PC-9 (cell line): ENCODE measurements at regions not wholly inside any gene's neighbourhood (a gene's known extent, or its start where the extent isn't known, plus 50 kb on each side); places are given as distances from the start of the nearest gene placed in this dataset.

ENCODE experiments used
- BruUV-seq: library from RNA; stranded (reverse); fragments of 400-500 nt; replicated peaks from 2 replicates; lab custom pipeline; 2021; lab: Mats Ljungman, UMichigan
- CTCF ChIA-PET: fragments of 300-600 bp; sonication (Branson Sonifier 250); formaldehyde crosslinking; loops from one replicate; lab custom pipeline; 2022; ENCODE audit warnings: antibody characterized with exemption; lab: Charles Lee
- POLR2A ChIA-PET: fragments of 300-600 bp; sonication (Branson Sonifier 250); formaldehyde crosslinking; loops from one replicate; lab custom pipeline; 2022; ENCODE audit warnings: antibody characterized with exemption; ENCODE audit not compliant: unreplicated experiment; lab: Charles Lee
- DNase-seq, 2 experiments: peaks; one replicate each; pipeline versions ENCODE4 v3.0.0 to v3.0.0-alpha.2; 2015 to 2022; ENCODE audit warnings: mixed read lengths in 1 of 2
- H2AFZ ChIP-seq: fragments of 200-600 bp; sonication (generic); 2 replicates; pipeline ENCODE4 v1.8.1; 2017; ENCODE audit warnings: antibody characterized with exemption
- H3F3A ChIP-seq: fragments of 200-600 bp; sonication (generic); 2 replicates; pipeline ENCODE4 v1.8.1; 2017; ENCODE audit warnings: antibody characterized with exemption, mild to moderate bottlenecking, low read depth; ENCODE audit not compliant: insufficient read depth
- H3K27ac ChIP-seq: fragments of 200-600 bp; sonication (generic); 2 replicates; pipeline ENCODE4 v1.6.1; 2016; ENCODE audit warnings: mixed run types
- H3K27me3 ChIP-seq: fragments of 200-600 bp; sonication (generic); 2 replicates; pipeline ENCODE4 v1.6.1; 2016; ENCODE audit warnings: low read depth, mixed run types; ENCODE audit not compliant: insufficient read depth
- H3K36me3 ChIP-seq: fragments of 200-600 bp; sonication (generic); 2 replicates; pipeline ENCODE4 v1.6.1; 2016; ENCODE audit warnings: low read depth, mixed run types
- H3K4me1 ChIP-seq: fragments of 200-600 bp; sonication (generic); replicated peaks from 2 replicates; pipeline ENCODE4 v1.6.1; 2016; ENCODE audit warnings: mixed run types; ENCODE audit not compliant: insufficient read depth
- H3K4me2 ChIP-seq: fragments of 200-600 bp; sonication (generic); 2 replicates; pipeline ENCODE4 v1.6.1; 2017; ENCODE audit warnings: mixed run types
- H3K4me3 ChIP-seq: fragments of 200-600 bp; sonication (generic); 2 replicates; pipeline ENCODE4 v1.6.1; 2016; ENCODE audit warnings: mixed run types
- H3K79me2 ChIP-seq: fragments of 200-600 bp; sonication (generic); 2 replicates; pipeline ENCODE4 v1.6.1; 2017; ENCODE audit warnings: low read depth, mixed run types
- H3K9me2 ChIP-seq: fragments of 200-600 bp; sonication (generic); 2 replicates; pipeline ENCODE4 v1.8.1; 2017; ENCODE audit warnings: mild to moderate bottlenecking; ENCODE audit not compliant: insufficient read depth
- H3K9me3 ChIP-seq: fragments of 200-600 bp; sonication (generic); 2 replicates; pipeline ENCODE4 v1.8.1; 2016; ENCODE audit warnings: low read depth; ENCODE audit not compliant: insufficient read depth
- H4K20me1 ChIP-seq: fragments of 200-600 bp; sonication (generic); 2 replicates; pipeline ENCODE4 v1.8.1; 2017; ENCODE audit not compliant: insufficient read depth
- EZH2 ChIP-seq: fragments of 200-600 bp; sonication (generic); IDR thresholded peaks from 2 replicates; pipeline ENCODE4 v1.8.0; 2017; ENCODE audit warnings: antibody characterized with exemption, low read depth
- intact Hi-C: fragments of 100-400 bp; cut with micrococcal nuclease; formaldehyde crosslinking; loops from one replicate; pipeline ENCODE4 v1.10.0; 2022; ENCODE audit not compliant: unreplicated experiment
- TF ChIP-seq, protein P1 (sequence below): fragments of 200-600 bp; sonication (generic); conservative IDR thresholded peaks from 2 replicates; pipeline ENCODE4 v1.6.1; 2017; ENCODE audit warnings: mixed run types, antibody characterized with exemption, mild to moderate bottlenecking, moderate library complexity

DNA sequence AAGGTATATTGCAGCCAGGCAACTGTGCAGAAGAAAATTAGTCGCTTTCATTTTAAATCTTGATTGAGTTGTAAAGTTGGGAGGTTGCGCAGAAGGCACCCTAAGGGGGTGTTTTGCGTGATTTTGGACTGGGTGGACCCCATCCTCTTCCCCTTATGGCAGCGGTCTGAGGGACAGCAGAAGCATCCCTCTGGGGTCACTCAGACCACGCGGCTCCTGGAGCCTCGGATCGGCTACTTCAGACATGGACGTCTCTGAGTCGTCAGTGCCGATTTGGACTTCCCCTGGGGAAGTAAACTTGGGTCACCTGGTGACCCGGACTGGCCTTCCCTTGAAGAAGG, 639.0 kb upstream of the DPP6 start:
- DNase-seq = no peak
- Histone ChIP-seq H3K4me3 (no peak overlapping the region), H3K9me2 (no peaks in the 10 kb centered on the region), H3K9me3 (no peaks in the 10 kb centered on the region), H2AFZ (no peak overlapping the region), H3K27me3 (peaks cover 56% of the 10 kb centered on the region), H4K20me1 (no peaks in the 10 kb centered on the region), H3K27ac (no peak overlapping the region), H3K4me2 (no peak overlapping the region), H3K4me1 (no peaks in the 10 kb centered on the region), H3K79me2 (no peaks in the 10 kb centered on the region), H3K36me3 (no peaks in the 10 kb centered on the region), H3F3A (no peaks in the 10 kb centered on the region)
- intact Hi-C loops = no loop called here
- ChIA-PET CTCF (no interaction called here), POLR2A (no interaction called here)
- TF ChIP-seq, protein P1, sequence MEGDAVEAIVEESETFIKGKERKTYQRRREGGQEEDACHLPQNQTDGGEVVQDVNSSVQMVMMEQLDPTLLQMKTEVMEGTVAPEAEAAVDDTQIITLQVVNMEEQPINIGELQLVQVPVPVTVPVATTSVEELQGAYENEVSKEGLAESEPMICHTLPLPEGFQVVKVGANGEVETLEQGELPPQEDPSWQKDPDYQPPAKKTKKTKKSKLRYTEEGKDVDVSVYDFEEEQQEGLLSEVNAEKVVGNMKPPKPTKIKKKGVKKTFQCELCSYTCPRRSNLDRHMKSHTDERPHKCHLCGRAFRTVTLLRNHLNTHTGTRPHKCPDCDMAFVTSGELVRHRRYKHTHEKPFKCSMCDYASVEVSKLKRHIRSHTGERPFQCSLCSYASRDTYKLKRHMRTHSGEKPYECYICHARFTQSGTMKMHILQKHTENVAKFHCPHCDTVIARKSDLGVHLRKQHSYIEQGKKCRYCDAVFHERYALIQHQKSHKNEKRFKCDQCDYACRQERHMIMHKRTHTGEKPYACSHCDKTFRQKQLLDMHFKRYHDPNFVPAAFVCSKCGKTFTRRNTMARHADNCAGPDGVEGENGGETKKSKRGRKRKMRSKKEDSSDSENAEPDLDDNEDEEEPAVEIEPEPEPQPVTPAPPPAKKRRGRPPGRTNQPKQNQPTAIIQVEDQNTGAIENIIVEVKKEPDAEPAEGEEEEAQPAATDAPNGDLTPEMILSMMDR = no peak
- no peak for TF ChIP-seq EZH2
- no TSS peak for BruUV-seq

DNA sequence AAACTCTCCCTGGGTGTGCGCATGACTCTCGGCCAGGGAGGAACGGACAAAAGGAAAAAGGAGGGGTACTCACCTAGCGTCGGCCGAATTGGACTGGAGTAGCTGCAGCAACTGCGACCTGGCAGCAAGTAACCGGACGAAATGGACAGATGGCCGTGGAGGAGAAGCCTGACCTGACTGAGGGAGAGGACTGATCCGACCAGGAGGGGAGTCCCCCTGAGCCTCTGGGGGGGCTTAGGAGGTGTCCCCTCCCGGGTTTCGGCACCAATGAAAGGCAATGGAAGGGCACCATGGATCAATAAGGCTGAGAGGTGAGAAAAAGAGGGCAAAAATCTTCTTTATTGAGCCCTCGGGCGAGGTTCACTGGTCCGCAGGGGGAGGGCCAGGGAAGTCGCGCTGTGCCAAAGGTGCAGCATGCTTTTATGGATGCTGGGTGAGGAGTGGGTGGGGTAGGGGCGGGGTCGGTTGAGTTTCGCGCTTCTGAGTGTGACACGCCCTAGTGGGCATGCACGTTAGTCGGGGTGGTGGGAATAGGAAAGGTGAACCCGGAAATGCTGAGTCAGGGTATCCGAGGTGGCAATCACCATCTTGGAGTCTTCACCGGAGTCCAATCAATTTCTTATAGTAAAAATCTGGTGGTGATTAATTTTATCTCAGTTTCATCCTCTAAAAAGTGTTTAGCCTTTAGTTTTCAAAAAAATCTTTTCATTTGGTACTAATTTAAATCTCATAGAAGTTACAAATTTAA, 638.5 kb upstream of the DPP6 start:
- no peaks in the 10 kb centered on the region for H3K9me3 ChIP-seq
- no TSS peak for BruUV-seq

DNA sequence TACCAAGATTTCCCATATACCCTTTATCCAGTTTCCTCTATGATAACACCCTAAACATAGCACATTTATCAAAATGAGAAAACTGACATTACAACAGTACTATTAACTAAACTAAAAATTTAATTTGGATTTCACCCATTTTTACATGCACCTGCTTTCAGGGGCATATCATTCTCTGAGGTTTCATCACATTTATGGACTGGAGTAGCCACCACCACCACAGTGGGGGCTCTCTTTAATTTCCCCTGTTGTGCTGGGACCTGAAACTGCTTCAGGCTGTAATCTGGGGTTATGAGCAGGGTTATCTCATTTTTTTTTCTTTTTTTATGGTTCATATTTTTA, 637.9 kb upstream of the DPP6 start:
- no peak overlapping the region for H3K4me3 ChIP-seq
- no peaks in the 10 kb centered on the region for H3K9me2 ChIP-seq
- BruUV-seq = no TSS peak
- TF ChIP-seq, protein P1 = no peak
- TF ChIP-seq EZH2 = no peak
- H3K27me3 ChIP-seq = peaks cover 58% of the 10 kb centered on the region
- H3K9me3 ChIP-seq = no peaks in the 10 kb centered on the region
- H3K27ac ChIP-seq = no peak overlapping the region
- H3K4me1 ChIP-seq = no peaks in the 10 kb centered on the region
- H3K79me2 ChIP-seq = no peaks in the 10 kb centered on the region
- POLR2A ChIA-PET = no interaction called here
- no peak overlapping the region for H3K4me2 ChIP-seq
- CTCF ChIA-PET = no interaction called here
- no peaks in the 10 kb centered on the region for H4K20me1 ChIP-seq
- intact Hi-C loops = no loop called here
- H3F3A ChIP-seq = no peaks in the 10 kb centered on the region
- no peak for DNase-seq
- no peaks in the 10 kb centered on the region for H3K36me3 ChIP-seq
- no peak overlapping the region for H2AFZ ChIP-seq

More for the DNA sequence above, 638.5 kb upstream of the DPP6 start:
- Histone ChIP-seq H3K4me2 (no peak overlapping the region), H3K9me2 (no peaks in the 10 kb centered on the region), H3K4me3 (no peak overlapping the region), H3K79me2 (no peaks in the 10 kb centered on the region), H2AFZ (no peak overlapping the region), H3K4me1 (no peaks in the 10 kb centered on the region), H3K36me3 (no peaks in the 10 kb centered on the region), H3K27ac (no peak overlapping the region), H3F3A (no peaks in the 10 kb centered on the region), H4K20me1 (no peaks in the 10 kb centered on the region), H3K27me3 (peaks cover 56% of the 10 kb centered on the region)
- CTCF ChIA-PET = no interaction called here
- intact Hi-C loops = no loop called here
- DNase-seq = no peak
- POLR2A ChIA-PET = no interaction called here
- TF ChIP-seq, protein P1 = no peak
- no peak for TF ChIP-seq EZH2
